SH-SY5Y (cell line): ENCODE measurements at regions not wholly inside any gene's neighbourhood (a gene's known extent, or its start where the extent isn't known, plus 50 kb on each side); places are given as distances from the start of the nearest gene placed in this dataset.

Source experiments
- GATA2 ChIP-seq: IDR thresholded peaks from 2 replicates; pipeline ENCODE4 v1.6.1; 2011; ENCODE audit warnings: mild to moderate bottlenecking, low read depth, low read length
- GATA3 ChIP-seq: IDR thresholded peaks from 2 replicates; pipeline ENCODE4 v1.6.1; 2011; ENCODE audit warnings: low read depth, mild to moderate bottlenecking, low read length, moderate library complexity

DNA sequence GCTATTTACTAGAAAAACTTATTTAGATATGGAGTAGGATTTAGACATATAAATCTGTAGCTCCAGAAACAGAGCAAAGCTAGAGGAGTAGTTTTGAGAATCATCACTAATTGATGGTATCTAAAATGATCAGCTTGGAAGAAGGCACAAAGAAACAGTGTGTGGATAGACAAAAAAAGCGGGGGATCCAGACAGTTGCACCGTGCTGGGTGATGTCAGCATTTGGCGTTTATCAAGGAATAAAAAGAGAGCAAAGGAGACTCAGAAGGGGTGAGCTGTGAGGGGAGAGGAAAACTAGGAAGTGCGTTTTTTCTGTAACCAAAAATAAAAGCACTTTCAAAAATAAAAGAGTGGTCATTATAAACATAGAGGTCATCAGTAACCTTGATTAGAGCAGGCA, 90.5 kb upstream of the GPRIN3 start:
- TF ChIP-seq GATA2 (no peak), GATA3 (no peak)
